Fibroblast of lung (primary cell): ENCODE measurements at regions not wholly inside any gene's neighbourhood (a gene's known extent, or its start where the extent isn't known, plus 50 kb on each side); places are given as distances from the start of the nearest gene placed in this dataset.

Experiments used
- EZH2 ChIP-seq: IDR thresholded peaks from 2 replicates; pipeline ENCODE4 v1.5.1; 2012; ENCODE audit warnings: low read length, control low read depth, mild to moderate bottlenecking; ENCODE audit errors: missing control alignments
- TF ChIP-seq, protein P1 (sequence below), 2 donors: IDR thresholded peaks in 1 of 2; conservative IDR thresholded peaks in 1 of 2; 1 replicate in 1 of 2; 2 replicates in 1 of 2; pipeline ENCODE4 v1.5.1; 2011 to 2012; ENCODE audit warnings: low read length in 2 of 2, control low read depth in 1 of 2, inconsistent platforms in 1 of 2, low read depth in 1 of 2, mild to moderate bottlenecking in 1 of 2

DNA sequence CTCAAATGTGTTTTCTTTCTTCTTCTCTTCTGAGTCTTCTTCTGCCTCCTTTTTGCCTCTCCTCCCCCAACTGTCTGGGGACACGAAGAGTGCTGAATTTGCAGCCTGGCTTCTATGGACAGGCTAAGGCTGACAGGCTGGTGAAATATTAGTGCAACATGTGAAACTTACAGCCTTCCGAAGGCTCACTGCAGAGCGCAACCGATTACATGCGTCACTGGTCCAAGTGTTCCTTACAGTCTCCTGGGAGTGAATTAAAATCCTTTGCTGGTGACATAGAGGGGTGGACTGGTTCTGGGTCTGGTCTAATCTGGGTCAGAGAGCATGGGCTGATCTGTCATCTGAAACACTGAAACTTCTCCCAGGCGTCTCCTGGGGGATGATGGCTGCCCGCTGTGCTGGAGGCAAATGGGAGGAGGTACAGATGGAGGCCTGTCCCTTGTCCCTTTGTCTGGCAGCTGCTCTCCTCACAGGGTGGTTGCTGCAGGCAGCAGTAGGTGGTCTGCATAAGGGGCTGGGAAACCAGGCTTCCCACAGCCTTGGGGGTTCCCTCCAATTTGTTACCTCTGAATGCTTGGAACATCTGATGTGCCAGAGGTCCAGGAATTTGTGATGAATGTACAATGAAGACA is 143.8 kb upstream of the BMPER start:
- TF ChIP-seq, protein P1, sequence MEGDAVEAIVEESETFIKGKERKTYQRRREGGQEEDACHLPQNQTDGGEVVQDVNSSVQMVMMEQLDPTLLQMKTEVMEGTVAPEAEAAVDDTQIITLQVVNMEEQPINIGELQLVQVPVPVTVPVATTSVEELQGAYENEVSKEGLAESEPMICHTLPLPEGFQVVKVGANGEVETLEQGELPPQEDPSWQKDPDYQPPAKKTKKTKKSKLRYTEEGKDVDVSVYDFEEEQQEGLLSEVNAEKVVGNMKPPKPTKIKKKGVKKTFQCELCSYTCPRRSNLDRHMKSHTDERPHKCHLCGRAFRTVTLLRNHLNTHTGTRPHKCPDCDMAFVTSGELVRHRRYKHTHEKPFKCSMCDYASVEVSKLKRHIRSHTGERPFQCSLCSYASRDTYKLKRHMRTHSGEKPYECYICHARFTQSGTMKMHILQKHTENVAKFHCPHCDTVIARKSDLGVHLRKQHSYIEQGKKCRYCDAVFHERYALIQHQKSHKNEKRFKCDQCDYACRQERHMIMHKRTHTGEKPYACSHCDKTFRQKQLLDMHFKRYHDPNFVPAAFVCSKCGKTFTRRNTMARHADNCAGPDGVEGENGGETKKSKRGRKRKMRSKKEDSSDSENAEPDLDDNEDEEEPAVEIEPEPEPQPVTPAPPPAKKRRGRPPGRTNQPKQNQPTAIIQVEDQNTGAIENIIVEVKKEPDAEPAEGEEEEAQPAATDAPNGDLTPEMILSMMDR (conservative IDR thresholded peaks at IDR 0.05 in 1 of 2, IDR thresholded peaks at IDR 0.05 in 1 of 2; ENCODE audit: low read depth in 1 of 2, low read length in 2 of 2): no peak
- no peak for TF ChIP-seq EZH2
